Nephron (organoid): ENCODE measurements at regions not wholly inside any gene's neighbourhood (a gene's known extent, or its start where the extent isn't known, plus 50 kb on each side); places are given as distances from the start of the nearest gene placed in this dataset.
"Not testable (repeated sequence)": the region's sequence is repeated elsewhere in the genome, so short reads cannot be mapped to it uniquely, and the experiment has no call there.

Experiments
- H3K27ac Mint-ChIP-seq, 3 experiments: 2 replicates each; pipeline ENCODE4 v1.8.0; 2020; ENCODE audit warnings: mixed read lengths in 3 of 3, mild to moderate bottlenecking in 2 of 3, moderate library complexity in 1 of 3
- H3K27me3 Mint-ChIP-seq: 2 replicates; pipeline ENCODE4 v1.8.0; 2021; ENCODE audit warnings: low read depth, mild to moderate bottlenecking, moderate library complexity, mixed read lengths
- H3K36me3 Mint-ChIP-seq: 2 replicates; pipeline ENCODE4 v1.8.0; 2020; ENCODE audit warnings: low read depth, mixed read lengths
- H3K4me1 Mint-ChIP-seq: 2 replicates; pipeline ENCODE4 v1.8.0; 2020; ENCODE audit warnings: mixed read lengths
- H3K4me3 Mint-ChIP-seq, 3 experiments: 2 replicates each; pipeline ENCODE4 v1.8.0; 2020; ENCODE audit warnings: mild to moderate bottlenecking in 3 of 3, mixed read lengths in 3 of 3, moderate library complexity in 2 of 3
- H3K9me3 Mint-ChIP-seq: 2 replicates; pipeline ENCODE4 v1.8.0; 2020; ENCODE audit warnings: mixed read lengths
- TF ChIP-seq, protein P1 (sequence below), 3 experiments: fragments of 200-600 bp; sonication (generic); IDR thresholded peaks; one replicate each; pipeline ENCODE4 v1.5.0; 2021; ENCODE audit warnings: antibody characterized with exemption in 3 of 3; ENCODE audit not compliant: unreplicated experiment in 3 of 3

GRCh38 chr17:51475730-51476129 is 215.4 kb downstream of the UTP18 start:
- Mint-ChIP-seq H3K9me3 (peaks cover 14% of the 10 kb centered on the region), H3K4me1 (peaks cover 9% of the 10 kb centered on the region), H3K27ac (no peak overlapping the region), H3K4me3 (no peak overlapping the region), H3K27me3 (peaks cover 26% of the 10 kb centered on the region), H3K36me3 (no peaks in the 10 kb centered on the region)
- TF ChIP-seq, protein P1, sequence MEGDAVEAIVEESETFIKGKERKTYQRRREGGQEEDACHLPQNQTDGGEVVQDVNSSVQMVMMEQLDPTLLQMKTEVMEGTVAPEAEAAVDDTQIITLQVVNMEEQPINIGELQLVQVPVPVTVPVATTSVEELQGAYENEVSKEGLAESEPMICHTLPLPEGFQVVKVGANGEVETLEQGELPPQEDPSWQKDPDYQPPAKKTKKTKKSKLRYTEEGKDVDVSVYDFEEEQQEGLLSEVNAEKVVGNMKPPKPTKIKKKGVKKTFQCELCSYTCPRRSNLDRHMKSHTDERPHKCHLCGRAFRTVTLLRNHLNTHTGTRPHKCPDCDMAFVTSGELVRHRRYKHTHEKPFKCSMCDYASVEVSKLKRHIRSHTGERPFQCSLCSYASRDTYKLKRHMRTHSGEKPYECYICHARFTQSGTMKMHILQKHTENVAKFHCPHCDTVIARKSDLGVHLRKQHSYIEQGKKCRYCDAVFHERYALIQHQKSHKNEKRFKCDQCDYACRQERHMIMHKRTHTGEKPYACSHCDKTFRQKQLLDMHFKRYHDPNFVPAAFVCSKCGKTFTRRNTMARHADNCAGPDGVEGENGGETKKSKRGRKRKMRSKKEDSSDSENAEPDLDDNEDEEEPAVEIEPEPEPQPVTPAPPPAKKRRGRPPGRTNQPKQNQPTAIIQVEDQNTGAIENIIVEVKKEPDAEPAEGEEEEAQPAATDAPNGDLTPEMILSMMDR (IDR thresholded peaks at IDR 0.05; ENCODE audit: unreplicated experiment in 3 of 3), result no peak

GRCh38 chr17:51479303-51479702 is 219.0 kb downstream of the UTP18 start:
- Mint-ChIP-seq H3K9me3 (peaks cover 23% of the 10 kb centered on the region), H3K27me3 (peaks cover 19% of the 10 kb centered on the region), H3K4me1 (no peaks in the 10 kb centered on the region), H3K36me3 (peaks cover 6% of the 10 kb centered on the region), H3K27ac (no peak overlapping the region), H3K4me3 (no peak overlapping the region)
- TF ChIP-seq, protein P1 (IDR thresholded peaks at IDR 0.05; ENCODE audit: unreplicated experiment in 3 of 3), result no peak

DNA sequence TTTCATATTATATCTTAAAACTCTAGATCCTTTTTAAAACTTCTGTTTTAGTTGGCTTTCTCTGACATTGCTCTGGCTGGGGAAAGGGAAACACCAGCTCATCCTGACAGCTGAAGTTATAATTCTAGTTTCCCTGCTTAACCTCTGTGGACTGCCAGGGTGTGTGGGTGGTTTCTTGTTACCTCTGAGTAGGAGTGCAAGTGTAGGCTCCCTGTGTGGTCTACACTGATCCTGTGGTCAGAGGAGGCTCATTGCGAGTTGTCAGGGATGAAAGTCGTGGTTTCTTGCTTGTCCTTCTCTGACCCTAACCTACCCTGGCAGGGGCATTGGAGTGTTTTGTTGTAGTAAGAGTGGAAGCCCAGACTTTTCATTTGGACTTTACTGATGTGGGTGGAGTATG is 221.0 kb downstream of the UTP18 start:
- Mint-ChIP-seq H3K4me3 (peak overlapping the region in 1 of 3 experiments; percentile 11), H3K27ac (peak overlapping the region in 2 of 3 experiments; percentile 15 to 39), H3K9me3 (peaks cover 27% of the 10 kb centered on the region), H3K27me3 (peaks cover 15% of the 10 kb centered on the region), H3K4me1 (no peaks in the 10 kb centered on the region), H3K36me3 (peaks cover 6% of the 10 kb centered on the region)
- TF ChIP-seq, protein P1 (IDR thresholded peaks at IDR 0.05; ENCODE audit: unreplicated experiment in 3 of 3), result no peak

GRCh38 chr17:51482248-51482647 is 221.9 kb downstream of the UTP18 start:
- peaks cover 27% of the 10 kb centered on the region for H3K9me3 Mint-ChIP-seq
- H3K36me3 Mint-ChIP-seq, H3K27ac Mint-ChIP-seq, H3K4me1 Mint-ChIP-seq, H3K4me3 Mint-ChIP-seq: not testable (repeated sequence)
- peaks cover 11% of the 10 kb centered on the region for H3K27me3 Mint-ChIP-seq

- TF ChIP-seq, protein P1 (IDR thresholded peaks at IDR 0.05; ENCODE audit: unreplicated experiment in 3 of 3), result no peak
- no peak overlapping the region for H3K4me3 Mint-ChIP-seq
- H3K36me3 Mint-ChIP-seq, result peaks cover 5% of the 10 kb centered on the region
- H3K27me3 Mint-ChIP-seq, result peaks cover 16% of the 10 kb centered on the region
- no peak overlapping the region for H3K27ac Mint-ChIP-seq
- H3K4me1 Mint-ChIP-seq, result no peaks in the 10 kb centered on the region
- H3K9me3 Mint-ChIP-seq, result peaks cover 10% of the 10 kb centered on the region
These were observed 225.7 kb downstream of the UTP18 start for GRCh38 chr17:51486091-51486490.

DNA sequence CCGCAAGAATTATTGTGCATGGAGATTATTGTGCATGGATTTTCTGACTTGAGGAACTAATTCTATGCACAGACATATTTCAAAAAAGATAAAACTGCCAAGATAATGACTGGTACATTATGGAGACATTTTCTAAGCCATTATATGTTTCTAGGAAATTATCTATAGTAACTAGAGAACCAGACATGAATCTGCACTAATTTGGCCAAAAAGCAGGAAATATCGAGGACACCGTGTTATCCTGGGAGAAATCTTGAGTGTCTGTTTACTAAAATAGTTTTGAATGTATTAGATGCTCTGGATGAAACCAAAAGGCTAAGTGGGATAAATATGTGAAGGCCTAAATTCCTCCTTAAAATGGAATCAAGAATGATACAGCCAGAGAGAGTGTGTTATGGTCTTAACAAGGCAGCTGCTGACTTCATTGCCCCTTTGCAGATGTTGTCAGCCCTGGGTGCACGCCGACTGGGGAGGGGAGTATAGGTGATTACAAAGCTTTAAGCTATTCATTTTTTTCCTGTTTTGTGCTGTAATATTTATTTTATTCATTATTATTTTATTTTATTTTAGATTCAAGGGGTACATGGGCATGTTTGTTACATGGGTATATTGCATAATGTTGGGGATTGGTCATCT is 226.7 kb downstream of the UTP18 start:
- TF ChIP-seq, protein P1 (IDR thresholded peaks at IDR 0.05; ENCODE audit: unreplicated experiment in 3 of 3), result no peak
- Mint-ChIP-seq H3K4me1 (no peaks in the 10 kb centered on the region), H3K36me3 (no peaks in the 10 kb centered on the region), H3K9me3 (peaks cover 3% of the 10 kb centered on the region), H3K27me3 (peaks cover 11% of the 10 kb centered on the region), H3K4me3 (no peak overlapping the region), H3K27ac (no peak overlapping the region)
